ENCODE measurements at regions not wholly inside any gene's neighbourhood (a gene's known extent, or its start where the extent isn't known, plus 50 kb on each side); places are given as distances from the start of the nearest gene placed in this dataset.
"Not testable (repeated sequence)": the region's sequence is repeated elsewhere in the genome, so short reads cannot be mapped to it uniquely, and the experiment has no call there.

DNA sequence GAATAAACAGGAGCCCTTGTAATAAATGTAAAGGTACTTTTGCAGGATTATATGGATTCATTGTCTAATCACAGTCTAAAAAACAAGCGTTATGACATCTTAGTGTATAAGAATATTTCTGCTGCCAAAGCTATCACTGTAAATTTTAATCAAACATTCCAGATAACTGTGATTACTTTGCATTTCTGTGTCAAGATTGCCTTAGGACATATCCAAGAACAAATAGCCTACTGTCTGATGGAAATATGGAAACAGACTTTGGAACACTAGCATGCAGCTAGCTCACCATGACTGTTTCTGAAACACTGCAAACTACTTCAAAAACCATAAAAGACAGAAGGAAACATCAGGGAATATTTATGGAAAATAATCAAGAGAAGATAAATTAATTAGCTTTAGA is 248.7 kb upstream of the ASCC3 start:
- no peaks in the 10 kb centered on the region for H3K9me3 ChIP-seq
- 60 to 78% methylated on average over 1 of the region's 1 CpG for WGBS, 2 donors
- intact Hi-C loops (cut with DNase I; ENCODE audit: low total_unique reads) = no loop called here
- no peak overlapping the region for H3K4me3 ChIP-seq
- H3K27ac ChIP-seq = no peak overlapping the region
- TF ChIP-seq, protein P1, sequence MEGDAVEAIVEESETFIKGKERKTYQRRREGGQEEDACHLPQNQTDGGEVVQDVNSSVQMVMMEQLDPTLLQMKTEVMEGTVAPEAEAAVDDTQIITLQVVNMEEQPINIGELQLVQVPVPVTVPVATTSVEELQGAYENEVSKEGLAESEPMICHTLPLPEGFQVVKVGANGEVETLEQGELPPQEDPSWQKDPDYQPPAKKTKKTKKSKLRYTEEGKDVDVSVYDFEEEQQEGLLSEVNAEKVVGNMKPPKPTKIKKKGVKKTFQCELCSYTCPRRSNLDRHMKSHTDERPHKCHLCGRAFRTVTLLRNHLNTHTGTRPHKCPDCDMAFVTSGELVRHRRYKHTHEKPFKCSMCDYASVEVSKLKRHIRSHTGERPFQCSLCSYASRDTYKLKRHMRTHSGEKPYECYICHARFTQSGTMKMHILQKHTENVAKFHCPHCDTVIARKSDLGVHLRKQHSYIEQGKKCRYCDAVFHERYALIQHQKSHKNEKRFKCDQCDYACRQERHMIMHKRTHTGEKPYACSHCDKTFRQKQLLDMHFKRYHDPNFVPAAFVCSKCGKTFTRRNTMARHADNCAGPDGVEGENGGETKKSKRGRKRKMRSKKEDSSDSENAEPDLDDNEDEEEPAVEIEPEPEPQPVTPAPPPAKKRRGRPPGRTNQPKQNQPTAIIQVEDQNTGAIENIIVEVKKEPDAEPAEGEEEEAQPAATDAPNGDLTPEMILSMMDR (IDR thresholded peaks at IDR 0.05) = no peak
- TF ChIP-seq POLR2A (IDR thresholded peaks at IDR 0.05) = no peak
- no peaks in the 10 kb centered on the region for H3K27me3 ChIP-seq
- H3K4me1 ChIP-seq = no peaks in the 10 kb centered on the region
- no peak for DNase-seq
- no peaks in the 10 kb centered on the region for H3K36me3 ChIP-seq (ENCODE audit: low read depth, missing control alignments)

- intact Hi-C loops (cut with DNase I; ENCODE audit: low total_unique reads) = no loop called here
- DNase-seq = no peak
- no peaks in the 10 kb centered on the region for H3K4me1 ChIP-seq
- H3K36me3 ChIP-seq (ENCODE audit: low read depth, missing control alignments) = no peaks in the 10 kb centered on the region
- no peak overlapping the region for H3K4me3 ChIP-seq
- no peak overlapping the region for H3K27ac ChIP-seq
- H3K9me3 ChIP-seq = no peaks in the 10 kb centered on the region
- WGBS, 2 donors = 89 to 93% methylated on average over 3 of the region's 3 CpGs
- TF ChIP-seq POLR2A (IDR thresholded peaks at IDR 0.05) = no peak
- TF ChIP-seq, protein P1 (IDR thresholded peaks at IDR 0.05) = no peak
- H3K27me3 ChIP-seq = no peaks in the 10 kb centered on the region
Measured at GRCh38 chr6:101146389-101146788, 247.1 kb upstream of the GRIK2 start.

DNA sequence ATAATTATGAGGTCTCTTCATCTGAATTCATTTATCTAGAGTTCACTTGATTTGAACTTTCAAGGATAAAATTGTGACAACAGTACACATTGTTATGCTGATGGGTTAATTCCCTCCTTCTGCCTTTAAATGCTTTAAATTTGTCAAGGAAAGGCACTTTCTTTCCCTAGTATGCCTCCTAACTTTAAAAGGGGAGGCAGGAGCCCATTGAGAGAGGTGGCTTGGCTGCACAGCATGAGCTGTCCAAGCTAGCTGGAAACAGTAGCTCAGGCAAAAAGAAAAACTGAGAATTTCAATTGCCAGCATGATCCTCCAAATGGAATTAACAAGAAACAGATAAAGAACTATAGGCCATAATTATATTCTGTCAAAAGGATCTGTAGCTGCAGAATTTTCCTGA is 243.3 kb upstream of the GRIK2 start:
- H3K4me3 ChIP-seq = no peak overlapping the region
- no peaks in the 10 kb centered on the region for H3K4me1 ChIP-seq
- H3K27me3 ChIP-seq = no peaks in the 10 kb centered on the region
- no peaks in the 10 kb centered on the region for H3K9me3 ChIP-seq
- no peak for TF ChIP-seq POLR2A (IDR thresholded peaks at IDR 0.05)
- TF ChIP-seq, protein P1 (IDR thresholded peaks at IDR 0.05) = no peak
- intact Hi-C loops (cut with DNase I; ENCODE audit: low total_unique reads) = no loop called here
- no peak for DNase-seq
- no peaks in the 10 kb centered on the region for H3K36me3 ChIP-seq (ENCODE audit: low read depth, missing control alignments)
- no peak overlapping the region for H3K27ac ChIP-seq

GRCh38 chr6:101157638-101158037 is 235.9 kb upstream of the GRIK2 start:
- H3K36me3 ChIP-seq (ENCODE audit: low read depth, missing control alignments); H3K4me3 ChIP-seq; DNase-seq; intact Hi-C loops (cut with DNase I; ENCODE audit: low total_unique reads); H3K27me3 ChIP-seq; H3K4me1 ChIP-seq; H3K9me3 ChIP-seq; H3K27ac ChIP-seq: not testable (repeated sequence)
- 90 to 93% methylated on average over 11 of the region's 11 CpGs for WGBS, 2 donors

DNA sequence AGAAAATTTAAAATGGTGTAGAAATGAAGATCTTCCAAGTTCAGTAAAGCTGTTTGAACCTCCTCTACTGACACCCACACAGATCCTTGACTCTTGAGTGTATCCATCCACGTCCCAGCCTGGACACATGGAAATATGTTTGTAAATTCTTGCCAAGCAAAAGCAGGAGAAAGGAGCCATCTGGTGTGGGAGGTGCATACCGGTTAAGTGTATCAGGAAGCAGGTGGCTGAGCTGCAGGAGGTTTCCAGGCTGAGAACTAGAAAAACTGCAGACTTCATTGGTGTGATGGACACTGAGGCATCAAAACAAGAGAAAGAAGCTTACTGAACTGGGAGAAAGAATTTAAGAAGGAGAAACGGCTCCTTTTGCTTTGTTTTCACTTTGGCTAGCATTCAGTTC is 229.9 kb upstream of the GRIK2 start:
- TF ChIP-seq, protein P1 (IDR thresholded peaks at IDR 0.05) = no peak
- TF ChIP-seq POLR2A (IDR thresholded peaks at IDR 0.05) = no peak
- intact Hi-C loops (cut with DNase I; ENCODE audit: low total_unique reads) = no loop called here
- H3K27me3 ChIP-seq = no peaks in the 10 kb centered on the region
- no peaks in the 10 kb centered on the region for H3K4me1 ChIP-seq
- no peaks in the 10 kb centered on the region for H3K9me3 ChIP-seq
- DNase-seq = no peak
- H3K4me3 ChIP-seq = no peak overlapping the region
- H3K36me3 ChIP-seq (ENCODE audit: low read depth, missing control alignments) = no peaks in the 10 kb centered on the region
- H3K27ac ChIP-seq = no peak overlapping the region
- 43% methylated on average over 3 of the region's 3 CpGs for WGBS, 2 donors
